Activated CD4-positive, alpha-beta T cell treated with anti-CD3 and anti-CD28 coated beads, Interleukin-2, amount 10 ng/mL, durations not matched to agents 24 days and 14 days (primary cell): ENCODE measurements at regions not wholly inside any gene's neighbourhood (a gene's known extent, or its start where the extent isn't known, plus 50 kb on each side); places are given as distances from the start of the nearest gene placed in this dataset.

Experiments used
- DNase-seq: peaks from one replicate; pipeline ENCODE4 v3.0.0; 2022
- H3K27ac Mint-ChIP-seq: one replicate; pipeline ENCODE4 v1.8.0; 2022; ENCODE audit warnings: mild to moderate bottlenecking, mixed read lengths
- H3K27me3 Mint-ChIP-seq: one replicate; pipeline ENCODE4 v1.8.0; 2022; ENCODE audit warnings: mixed read lengths
- H3K36me3 Mint-ChIP-seq: one replicate; pipeline ENCODE4 v1.8.0; 2022; ENCODE audit warnings: low read depth, mild to moderate bottlenecking, mixed read lengths
- H3K4me1 Mint-ChIP-seq: one replicate; pipeline ENCODE4 v1.8.0; 2021; ENCODE audit warnings: mixed read lengths
- H3K4me3 Mint-ChIP-seq: one replicate; pipeline ENCODE4 v1.8.0; 2022; ENCODE audit warnings: mild to moderate bottlenecking, moderate library complexity, mixed read lengths
- H3K9me3 Mint-ChIP-seq: one replicate; pipeline ENCODE4 v1.8.0; 2021; ENCODE audit warnings: mixed read lengths
- intact Hi-C: fragments of 100-400 bp; cut with micrococcal nuclease; formaldehyde crosslinking; loops from one replicate; pipeline ENCODE4 v1.15.1; 2023

DNA sequence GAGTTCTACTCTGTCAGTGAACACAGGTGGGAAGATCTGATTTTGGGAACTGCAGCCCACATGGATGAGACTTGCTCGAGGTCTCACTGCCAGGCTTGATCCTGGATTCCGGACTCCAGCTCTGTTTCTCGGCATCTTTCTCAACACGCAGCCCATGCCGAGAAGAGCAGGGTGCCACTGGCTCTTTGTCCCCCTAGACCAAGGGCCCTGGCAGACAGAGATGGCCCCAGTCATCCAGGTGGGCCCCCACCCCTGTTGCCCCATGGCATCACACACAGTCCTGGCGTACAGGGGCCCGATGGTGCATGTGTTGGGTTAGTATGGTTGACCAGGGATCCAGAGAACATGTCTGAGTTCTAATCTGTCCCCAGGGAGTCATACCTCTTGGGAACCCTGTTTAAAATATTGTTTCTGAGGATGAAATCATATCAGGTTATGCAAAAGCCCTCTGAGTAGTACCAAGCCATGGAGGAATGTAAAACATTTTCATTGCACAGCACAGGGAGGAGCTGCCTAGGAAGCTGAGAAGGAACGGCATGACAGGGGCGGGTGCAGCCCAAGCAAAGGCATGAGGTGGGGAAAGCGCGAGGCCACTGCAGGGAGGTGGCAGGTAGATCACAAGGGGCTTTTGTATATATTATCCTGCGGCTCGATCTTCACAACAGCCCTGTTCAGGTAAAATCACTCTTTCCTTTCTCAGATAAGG lies 320.6 kb downstream of the UACA start:
- DNase-seq: no peak
- H3K36me3 Mint-ChIP-seq: no peaks in the 10 kb centered on the region
- no peak overlapping the region for H3K27ac Mint-ChIP-seq
- H3K9me3 Mint-ChIP-seq: no peaks in the 10 kb centered on the region
- no peak overlapping the region for H3K4me3 Mint-ChIP-seq
- peaks cover 8% of the 10 kb centered on the region for H3K4me1 Mint-ChIP-seq
- intact Hi-C loops: no loop called here
- H3K27me3 Mint-ChIP-seq: peaks cover 63% of the 10 kb centered on the region

- Mint-ChIP-seq H3K4me1 (peaks cover 3% of the 10 kb centered on the region), H3K36me3 (no peaks in the 10 kb centered on the region), H3K27me3 (peaks cover 57% of the 10 kb centered on the region), H3K4me3 (no peak overlapping the region), H3K27ac (no peak overlapping the region), H3K9me3 (no peaks in the 10 kb centered on the region)
- intact Hi-C loops: no loop called here
- DNase-seq: no peak
These were observed 321.1 kb downstream of the UACA start for GRCh38 chr15:70442211-70442610.

- no peaks in the 10 kb centered on the region for H3K36me3 Mint-ChIP-seq
- peaks cover 12% of the 10 kb centered on the region for H3K4me1 Mint-ChIP-seq
- no peaks in the 10 kb centered on the region for H3K9me3 Mint-ChIP-seq
- intact Hi-C loops: no loop called here
- no peak for DNase-seq
- H3K4me3 Mint-ChIP-seq: no peak overlapping the region
- H3K27me3 Mint-ChIP-seq: peaks cover 45% of the 10 kb centered on the region
- H3K27ac Mint-ChIP-seq: no peak overlapping the region
These were observed 322.8 kb downstream of the UACA start for GRCh38 chr15:70440416-70441138.

DNA sequence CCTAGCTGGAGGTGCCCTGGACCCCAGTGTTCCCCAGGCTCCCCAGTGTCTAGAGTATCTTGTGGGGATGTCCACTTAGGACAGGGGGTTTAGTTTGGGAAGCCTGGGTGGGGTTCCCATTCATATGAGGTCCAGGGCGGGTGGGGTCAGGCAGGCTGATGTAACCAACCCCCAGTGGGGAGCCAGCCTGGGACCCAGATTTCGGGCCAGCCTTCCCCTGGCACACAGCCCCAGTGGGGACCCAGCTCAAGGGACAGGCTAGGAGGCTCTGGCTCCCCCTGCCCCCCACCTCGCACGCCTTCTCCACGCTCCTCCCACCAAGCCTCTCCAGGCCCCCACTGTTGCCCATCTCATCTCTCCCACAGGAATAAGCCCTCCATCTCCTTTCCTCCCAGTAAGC lies 323.5 kb downstream of the UACA start:
- Mint-ChIP-seq H3K36me3 (no peaks in the 10 kb centered on the region), H3K4me3 (no peak overlapping the region), H3K4me1 (peaks cover 18% of the 10 kb centered on the region), H3K27ac (no peak overlapping the region), H3K27me3 (peaks cover 40% of the 10 kb centered on the region), H3K9me3 (no peaks in the 10 kb centered on the region)
- intact Hi-C loops: loop anchor here (10.0 kb wide), 1 partner anchor 175 kb away; no protein-coding TSS in a partner anchor
- no peak for DNase-seq

- peaks cover 36% of the 10 kb centered on the region for H3K27me3 Mint-ChIP-seq
- no peak overlapping the region for H3K27ac Mint-ChIP-seq
- no peak overlapping the region for H3K4me3 Mint-ChIP-seq
- no peak for DNase-seq
- intact Hi-C loops: loop anchor here (10.0 kb wide), 1 partner anchor 175 kb away; no protein-coding TSS in a partner anchor
- H3K9me3 Mint-ChIP-seq: no peaks in the 10 kb centered on the region
- peaks cover 20% of the 10 kb centered on the region for H3K4me1 Mint-ChIP-seq
- no peaks in the 10 kb centered on the region for H3K36me3 Mint-ChIP-seq
These were observed 324.0 kb downstream of the UACA start for GRCh38 chr15:70439304-70439877.

- Mint-ChIP-seq H3K27me3 (peaks cover 30% of the 10 kb centered on the region), H3K27ac (no peak overlapping the region), H3K9me3 (no peaks in the 10 kb centered on the region), H3K36me3 (no peaks in the 10 kb centered on the region), H3K4me1 (peaks cover 20% of the 10 kb centered on the region), H3K4me3 (no peak overlapping the region)
- intact Hi-C loops: loop anchor here (10.0 kb wide), 1 partner anchor 174 kb away; no protein-coding TSS in a partner anchor
- DNase-seq: no peak
These were observed 324.6 kb downstream of the UACA start for GRCh38 chr15:70438776-70439175.

DNA sequence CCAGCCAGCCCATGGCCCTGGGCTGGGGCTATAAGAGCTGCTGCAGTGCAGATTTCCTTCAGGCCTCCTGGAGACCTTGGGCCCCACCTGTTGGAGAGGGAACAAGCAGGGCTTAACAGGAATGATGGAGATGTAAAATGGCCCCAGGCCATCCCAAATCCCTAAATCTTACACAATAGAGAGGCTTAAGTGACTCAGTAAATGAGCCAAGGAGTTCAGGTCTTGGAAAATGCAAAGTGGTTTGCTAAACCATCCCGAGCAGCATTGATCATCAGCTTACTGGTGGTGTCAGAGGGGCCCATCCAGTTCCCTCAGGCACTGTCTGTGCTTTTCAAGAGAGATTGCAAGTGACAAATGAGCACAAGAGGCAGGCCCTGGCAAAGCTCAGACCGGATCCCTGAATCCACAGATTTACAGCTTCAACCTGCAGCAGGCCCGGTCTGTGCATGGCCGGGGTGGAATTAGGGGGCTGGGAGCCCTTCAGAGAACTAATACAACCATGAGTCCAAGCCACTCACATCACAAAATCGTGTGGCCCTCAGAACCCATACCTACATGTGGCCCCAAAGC lies 325.4 kb downstream of the UACA start:
- no peak overlapping the region for H3K27ac Mint-ChIP-seq
- intact Hi-C loops: loop anchor here (10.0 kb wide), 1 partner anchor 173 kb away; no protein-coding TSS in a partner anchor
- H3K36me3 Mint-ChIP-seq: no peaks in the 10 kb centered on the region

DNA sequence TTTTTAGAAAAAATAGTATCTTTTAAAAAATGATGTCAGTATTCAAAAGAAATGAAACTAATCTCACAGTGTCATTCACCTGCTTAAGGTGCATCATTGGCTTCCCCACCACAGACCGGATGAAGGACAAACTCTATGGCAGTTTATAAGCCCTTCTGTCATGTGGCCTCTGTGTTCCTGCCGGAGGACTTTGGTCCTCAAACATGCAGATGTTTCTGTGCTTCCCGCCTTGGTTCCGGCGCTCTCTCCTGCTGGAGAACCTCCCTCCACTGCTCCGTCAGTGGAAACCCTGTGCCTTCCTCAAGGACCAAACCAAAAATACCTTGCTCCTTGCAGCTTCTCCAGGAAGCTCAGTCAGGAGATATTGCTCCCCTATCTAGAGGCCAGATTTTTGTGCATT lies 326.3 kb downstream of the UACA start:
- no peak for DNase-seq
- Mint-ChIP-seq H3K27ac (no peak overlapping the region), H3K36me3 (no peaks in the 10 kb centered on the region), H3K4me3 (no peak overlapping the region), H3K9me3 (no peaks in the 10 kb centered on the region), H3K4me1 (peaks cover 20% of the 10 kb centered on the region), H3K27me3 (peaks cover 22% of the 10 kb centered on the region)
- intact Hi-C loops: loop anchor here (10.0 kb wide), 1 partner anchor 172 kb away; no protein-coding TSS in a partner anchor

More for the DNA sequence above, 325.4 kb downstream of the UACA start:
- Mint-ChIP-seq H3K4me1 (peaks cover 20% of the 10 kb centered on the region), H3K27me3 (peaks cover 25% of the 10 kb centered on the region), H3K9me3 (no peaks in the 10 kb centered on the region), H3K4me3 (no peak overlapping the region)
- no peak for DNase-seq

GRCh38 chr15:70436428-70436827 lies 326.9 kb downstream of the UACA start:
- Mint-ChIP-seq H3K36me3 (no peaks in the 10 kb centered on the region), H3K27ac (no peak overlapping the region), H3K27me3 (peaks cover 21% of the 10 kb centered on the region), H3K9me3 (no peaks in the 10 kb centered on the region), H3K4me1 (peaks cover 20% of the 10 kb centered on the region), H3K4me3 (no peak overlapping the region)
- intact Hi-C loops: loop anchor here (10.0 kb wide), 1 partner anchor 172 kb away; no protein-coding TSS in a partner anchor
- DNase-seq: no peak

GRCh38 chr15:70435872-70436271 lies 327.5 kb downstream of the UACA start:
- intact Hi-C loops: loop anchor here (10.0 kb wide), 1 partner anchor 171 kb away; no protein-coding TSS in a partner anchor
- no peak overlapping the region for H3K27ac Mint-ChIP-seq
- H3K4me1 Mint-ChIP-seq: peaks cover 20% of the 10 kb centered on the region
- peaks cover 23% of the 10 kb centered on the region for H3K27me3 Mint-ChIP-seq
- H3K9me3 Mint-ChIP-seq: no peaks in the 10 kb centered on the region
- no peaks in the 10 kb centered on the region for H3K36me3 Mint-ChIP-seq
- no peak overlapping the region for H3K4me3 Mint-ChIP-seq
- DNase-seq: no peak

GRCh38 chr15:70435369-70435768 lies 328.0 kb downstream of the UACA start:
- Mint-ChIP-seq H3K4me1 (peaks cover 20% of the 10 kb centered on the region), H3K36me3 (no peaks in the 10 kb centered on the region), H3K27ac (no peak overlapping the region), H3K9me3 (no peaks in the 10 kb centered on the region), H3K27me3 (peaks cover 19% of the 10 kb centered on the region), H3K4me3 (no peak overlapping the region)
- DNase-seq: no peak
- intact Hi-C loops: loop anchor here (10.0 kb wide), 1 partner anchor 171 kb away; no protein-coding TSS in a partner anchor

DNA sequence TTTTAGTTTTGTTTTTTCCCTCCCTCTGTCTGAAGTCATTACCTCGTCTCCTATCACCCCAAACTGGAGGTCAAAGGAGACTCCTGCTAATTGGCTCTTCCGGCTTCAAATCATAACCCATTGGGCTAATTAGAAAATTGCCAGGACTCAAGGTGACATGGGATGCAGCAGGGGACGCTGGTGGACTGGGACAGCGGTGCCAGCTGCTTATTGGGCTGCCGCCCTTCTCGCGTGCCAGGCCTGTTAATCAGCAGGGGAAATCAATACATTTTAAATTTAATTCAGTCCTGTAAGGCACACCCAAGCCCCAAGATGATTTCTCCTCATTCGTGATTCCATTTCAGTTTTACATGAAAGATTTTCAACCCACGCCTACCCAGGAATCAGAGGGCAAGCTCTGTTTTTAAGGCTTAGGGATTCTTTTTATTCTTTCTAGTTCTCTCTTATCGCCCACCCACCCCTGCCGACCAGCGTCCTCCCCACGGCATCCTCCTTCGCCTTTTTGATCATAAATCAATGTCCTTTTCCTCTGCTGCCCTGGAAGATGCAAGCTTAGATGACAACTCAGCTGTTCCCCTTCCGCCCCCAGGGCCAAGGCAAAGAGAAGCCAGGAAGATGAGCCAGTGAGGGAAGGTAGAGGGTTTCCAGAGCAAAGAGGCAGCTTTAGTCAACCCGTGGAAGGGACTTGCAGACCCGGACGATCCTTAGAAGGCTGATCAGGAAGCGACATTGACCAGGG lies 329.6 kb downstream of the UACA start:
- peaks cover 5% of the 10 kb centered on the region for H3K9me3 Mint-ChIP-seq
- H3K4me1 Mint-ChIP-seq: peaks cover 20% of the 10 kb centered on the region
- H3K4me3 Mint-ChIP-seq: no peak overlapping the region
- no peak overlapping the region for H3K27ac Mint-ChIP-seq
- no peak for DNase-seq
- peaks cover 23% of the 10 kb centered on the region for H3K27me3 Mint-ChIP-seq
- H3K36me3 Mint-ChIP-seq: no peaks in the 10 kb centered on the region
- intact Hi-C loops: loop anchor here (10.0 kb wide), 1 partner anchor 169 kb away; no protein-coding TSS in a partner anchor

GRCh38 chr15:70432924-70433495 lies 330.3 kb downstream of the UACA start:
- H3K9me3 Mint-ChIP-seq: peaks cover 8% of the 10 kb centered on the region
- DNase-seq: no peak
- H3K36me3 Mint-ChIP-seq: no peaks in the 10 kb centered on the region
- peaks cover 23% of the 10 kb centered on the region for H3K27me3 Mint-ChIP-seq
- H3K4me1 Mint-ChIP-seq: peaks cover 20% of the 10 kb centered on the region
- intact Hi-C loops: loop anchor here (10.0 kb wide), 1 partner anchor 168 kb away; no protein-coding TSS in a partner anchor
- H3K4me3 Mint-ChIP-seq: no peak overlapping the region
- no peak overlapping the region for H3K27ac Mint-ChIP-seq
